NB4 (cell line): ENCODE measurements at regions not wholly inside any gene's neighbourhood (a gene's known extent, or its start where the extent isn't known, plus 50 kb on each side); places are given as distances from the start of the nearest gene placed in this dataset.

Experiments used
- POLR2A ChIP-seq: IDR thresholded peaks from 2 replicates; pipeline ENCODE4 v1.6.1; 2011; ENCODE audit warnings: mild to moderate bottlenecking; ENCODE audit not compliant: insufficient read length; ENCODE audit errors: extremely low read depth
- TF ChIP-seq, protein P1 (sequence below): IDR thresholded peaks from one replicate; pipeline ENCODE4 v1.5.1; 2012; ENCODE audit warnings: low read depth, low read length
- TF ChIP-seq, protein P2 (sequence below): IDR thresholded peaks from 2 replicates; pipeline ENCODE4 v1.6.1; 2011; ENCODE audit warnings: low read depth, low read length

DNA sequence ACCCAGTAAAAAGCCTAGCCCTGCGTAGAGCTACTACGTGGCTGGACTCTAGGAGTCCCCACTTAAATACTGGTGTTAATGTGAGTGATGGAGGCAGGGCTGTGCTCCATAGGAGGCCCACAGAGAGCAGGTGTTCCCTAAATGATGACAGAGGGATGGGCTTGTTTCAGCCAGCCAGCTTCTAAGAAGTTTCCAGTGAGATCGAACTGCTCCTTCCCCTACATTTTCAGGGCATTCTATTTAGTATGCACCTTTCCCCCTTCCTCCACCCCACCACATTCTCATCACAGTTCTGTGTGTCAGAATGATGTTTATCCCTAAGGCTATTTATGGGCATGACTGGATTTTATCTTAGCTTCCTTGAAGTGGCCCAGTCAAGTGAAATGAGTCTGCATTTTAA is 213.0 kb downstream of the TRIB2 start:
- TF ChIP-seq, protein P1, sequence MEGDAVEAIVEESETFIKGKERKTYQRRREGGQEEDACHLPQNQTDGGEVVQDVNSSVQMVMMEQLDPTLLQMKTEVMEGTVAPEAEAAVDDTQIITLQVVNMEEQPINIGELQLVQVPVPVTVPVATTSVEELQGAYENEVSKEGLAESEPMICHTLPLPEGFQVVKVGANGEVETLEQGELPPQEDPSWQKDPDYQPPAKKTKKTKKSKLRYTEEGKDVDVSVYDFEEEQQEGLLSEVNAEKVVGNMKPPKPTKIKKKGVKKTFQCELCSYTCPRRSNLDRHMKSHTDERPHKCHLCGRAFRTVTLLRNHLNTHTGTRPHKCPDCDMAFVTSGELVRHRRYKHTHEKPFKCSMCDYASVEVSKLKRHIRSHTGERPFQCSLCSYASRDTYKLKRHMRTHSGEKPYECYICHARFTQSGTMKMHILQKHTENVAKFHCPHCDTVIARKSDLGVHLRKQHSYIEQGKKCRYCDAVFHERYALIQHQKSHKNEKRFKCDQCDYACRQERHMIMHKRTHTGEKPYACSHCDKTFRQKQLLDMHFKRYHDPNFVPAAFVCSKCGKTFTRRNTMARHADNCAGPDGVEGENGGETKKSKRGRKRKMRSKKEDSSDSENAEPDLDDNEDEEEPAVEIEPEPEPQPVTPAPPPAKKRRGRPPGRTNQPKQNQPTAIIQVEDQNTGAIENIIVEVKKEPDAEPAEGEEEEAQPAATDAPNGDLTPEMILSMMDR = no peak
- TF ChIP-seq POLR2A = no peak
- TF ChIP-seq, protein P2, sequence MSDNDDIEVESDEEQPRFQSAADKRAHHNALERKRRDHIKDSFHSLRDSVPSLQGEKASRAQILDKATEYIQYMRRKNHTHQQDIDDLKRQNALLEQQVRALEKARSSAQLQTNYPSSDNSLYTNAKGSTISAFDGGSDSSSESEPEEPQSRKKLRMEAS = no peak
